GM10248 (cell line): ENCODE measurements at regions not wholly inside any gene's neighbourhood (a gene's known extent, or its start where the extent isn't known, plus 50 kb on each side); places are given as distances from the start of the nearest gene placed in this dataset.
"Not testable (repeated sequence)": the region's sequence is repeated elsewhere in the genome, so short reads cannot be mapped to it uniquely, and the experiment has no call there.

Source experiments
- CTCF ChIA-PET: fragments of 300-600 bp; sonication (Branson Sonifier 250); formaldehyde crosslinking; extraction: SDS; loops from one replicate; lab custom pipeline; 2021; ENCODE audit warnings: antibody characterized with exemption; lab: Yijun Ruan, JAX
- POLR2A ChIA-PET: fragments of 350-650 bp; sonication (Branson Sonifier 250); formaldehyde crosslinking; extraction: SDS; loops from one replicate; lab custom pipeline; 2020; ENCODE audit warnings: antibody characterized with exemption; lab: Yijun Ruan, JAX
- DNase-seq: peaks from one replicate; pipeline ENCODE4 v3.0.0; 2012; ENCODE audit errors: extremely low spot score
- CTCF ChIP-seq: IDR thresholded peaks from 2 replicates; pipeline ENCODE4 v1.5.1; 2012; ENCODE audit warnings: mild to moderate bottlenecking, low read depth; ENCODE audit errors: extremely low read depth, missing control alignments, control extremely low read depth

DNA sequence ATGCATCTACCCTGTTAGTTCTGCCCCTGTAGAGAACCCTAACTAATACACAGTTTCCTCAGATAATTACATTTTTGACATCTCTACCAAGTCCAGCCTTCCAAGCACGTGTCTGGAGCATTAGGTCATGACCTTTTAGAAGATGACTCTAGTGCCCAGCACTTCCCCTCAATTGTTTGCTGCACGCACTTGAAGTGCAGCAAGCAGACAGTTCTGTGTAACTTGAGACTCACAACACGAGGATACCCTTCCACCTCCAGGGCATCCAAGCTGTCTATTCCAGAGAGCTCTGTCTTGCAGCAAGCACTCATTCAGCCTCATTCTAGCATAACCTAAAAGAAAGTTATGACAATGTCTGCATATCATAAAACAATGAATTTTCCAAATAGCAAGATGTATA is 1410.5 kb upstream of the CDH18 start:
- ChIA-PET POLR2A (no interaction called here), CTCF (no interaction called here)
- TF ChIP-seq CTCF = no peak
- DNase-seq = no peak

DNA sequence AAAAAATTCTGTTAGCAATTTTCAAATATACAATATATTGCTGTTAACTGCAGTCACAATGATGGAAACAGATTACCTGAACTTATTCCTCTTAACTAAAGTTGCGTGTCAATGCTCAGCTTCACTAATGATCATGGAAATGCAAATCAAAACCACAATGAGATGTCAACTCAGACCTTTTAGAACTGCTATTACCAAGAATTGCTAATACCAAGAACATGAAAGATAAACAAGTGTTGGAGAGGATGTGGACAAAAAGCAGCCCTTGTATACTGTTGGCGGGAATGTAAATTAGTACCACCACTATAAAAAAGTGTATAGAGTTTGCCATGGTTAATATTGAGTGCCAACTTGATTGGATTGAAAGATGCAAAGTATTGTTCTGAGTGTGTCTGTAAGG is 1409.7 kb upstream of the CDH18 start:
- TF ChIP-seq CTCF = no peak
- ChIA-PET POLR2A (no interaction called here), CTCF (no interaction called here)
- DNase-seq = no peak

- no peak for DNase-seq
- ChIA-PET POLR2A (no interaction called here), CTCF (no interaction called here)
- no peak for TF ChIP-seq CTCF
These were observed 1403.5 kb upstream of the CDH18 start for GRCh38 chr5:21391506-21391905.

GRCh38 chr5:21360754-21361153 is 1372.8 kb upstream of the CDH18 start:
- DNase-seq, CTCF ChIA-PET, POLR2A ChIA-PET: not testable (repeated sequence)

DNA sequence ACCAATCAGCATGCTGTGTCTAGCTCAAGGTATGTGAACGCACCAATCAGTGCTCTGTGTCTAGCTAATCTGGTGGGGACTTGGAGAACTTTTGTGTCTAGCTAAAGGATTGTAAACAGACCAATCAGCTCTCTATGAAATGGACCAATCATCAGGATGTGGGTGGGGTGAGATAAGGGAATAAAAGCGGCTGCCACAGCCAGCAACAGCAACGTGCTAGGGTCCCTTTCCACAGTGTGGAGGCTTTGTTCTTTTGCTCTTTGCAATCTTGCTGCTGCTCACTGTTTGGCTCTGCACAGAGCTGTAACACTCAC is 1353.9 kb upstream of the CDH18 start:
- POLR2A ChIA-PET, DNase-seq, CTCF ChIA-PET: not testable (repeated sequence)

DNA sequence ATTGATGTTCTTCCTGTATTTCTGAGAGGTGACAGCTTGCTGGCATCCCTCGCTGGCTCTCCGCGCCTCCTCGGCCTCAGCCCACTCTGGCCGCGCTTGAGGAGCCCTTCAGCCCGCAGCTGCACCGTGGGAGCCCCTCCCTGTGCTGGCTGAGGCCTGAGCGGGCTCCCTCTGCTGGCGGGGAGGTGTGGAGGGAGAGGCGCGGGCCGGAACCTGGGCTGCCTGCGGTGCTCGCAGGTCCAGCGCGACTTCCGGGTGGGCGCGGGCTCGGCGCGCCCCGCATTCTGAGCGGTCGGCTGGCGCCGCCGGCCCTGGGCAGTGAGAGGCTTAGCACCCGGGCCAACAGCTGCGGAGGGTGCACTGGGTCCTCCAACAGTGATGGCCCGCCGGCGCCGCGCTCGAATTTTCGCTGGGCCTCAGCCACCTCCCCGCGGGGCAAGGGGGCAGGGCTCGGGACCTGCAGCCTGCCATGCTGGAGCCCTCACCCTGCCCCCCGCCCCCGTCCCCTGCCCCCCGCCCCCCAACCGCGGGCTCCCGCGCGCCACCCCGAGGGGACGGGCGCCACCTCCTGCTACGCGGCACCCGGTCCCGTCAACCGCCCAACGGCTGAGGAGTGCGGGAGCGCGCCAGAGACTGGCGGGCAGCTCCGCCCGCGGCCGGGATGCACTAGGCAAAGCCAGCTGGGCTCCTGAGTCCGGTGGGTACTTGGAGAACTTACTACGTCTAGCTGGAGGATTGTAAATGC is 1353.4 kb upstream of the CDH18 start:
- POLR2A ChIA-PET, CTCF ChIA-PET: not testable (repeated sequence)

GRCh38 chr5:21340233-21340632 is 1352.2 kb upstream of the CDH18 start:
- CTCF ChIA-PET, POLR2A ChIA-PET, DNase-seq: not testable (repeated sequence)

More for the DNA sequence above, 1353.4 kb upstream of the CDH18 start:
- DNase-seq = not testable (repeated sequence)

- POLR2A ChIA-PET, CTCF ChIA-PET, DNase-seq: not testable (repeated sequence)
These were observed 1348.5 kb upstream of the CDH18 start for GRCh38 chr5:21336478-21336877.

- POLR2A ChIA-PET, DNase-seq, CTCF ChIA-PET: not testable (repeated sequence)
These were observed 1327.4 kb upstream of the CDH18 start for GRCh38 chr5:21315376-21315775.

- CTCF ChIA-PET, DNase-seq, POLR2A ChIA-PET: not testable (repeated sequence)
These were observed 1313.2 kb upstream of the CDH18 start for GRCh38 chr5:21301205-21301604.

DNA sequence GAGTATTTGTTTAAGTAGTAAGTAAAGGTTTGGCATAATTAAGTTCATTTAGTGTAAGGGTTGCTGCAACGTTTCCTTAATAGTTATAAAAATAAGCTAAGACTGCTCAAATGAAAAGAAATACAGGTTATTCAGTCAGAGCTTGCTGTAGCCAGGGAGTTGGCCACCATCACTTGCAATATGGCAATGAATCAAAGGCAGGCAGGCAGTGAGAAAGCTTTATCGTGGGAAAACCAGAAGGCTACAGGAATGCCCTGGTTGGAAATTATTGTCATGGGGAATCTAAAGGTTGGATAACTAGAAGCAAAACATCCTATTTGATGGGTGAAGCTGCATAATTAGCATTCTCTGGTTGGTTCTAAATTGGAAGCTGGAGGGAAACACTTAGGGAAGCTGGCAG is 1286.4 kb upstream of the CDH18 start:
- CTCF ChIA-PET, DNase-seq, POLR2A ChIA-PET: not testable (repeated sequence)
